CD4-positive, CD25-positive, alpha-beta regulatory T cell (primary cell): ENCODE measurements at regions not wholly inside any gene's neighbourhood (a gene's known extent, or its start where the extent isn't known, plus 50 kb on each side); places are given as distances from the start of the nearest gene placed in this dataset.

Experiments
- ATAC-seq, 2 donors: fragments of 150-1000 bp; cut with Tn5 transposase; one replicate each; pipeline ENCODE4 v1.10.0; 2021; ENCODE audit warnings: low read depth in 2 of 2, moderate number of reproducible peaks in 2 of 2, moderate library complexity in 1 of 2
- DNase-seq, 3 donors: peaks; one replicate each; pipeline versions ENCODE4 v3.0.0 to v3.0.0-alpha.2; 2012 to 2022; ENCODE audit warnings: mixed read lengths in 1 of 3
- H3K27ac ChIP-seq: one replicate; pipeline ENCODE4 v1.7.0; 2013; ENCODE audit warnings: mild to moderate bottlenecking, low read length; ENCODE audit not compliant: insufficient read depth, poor library complexity, severe bottlenecking
- H3K27me3 ChIP-seq: one replicate; pipeline ENCODE4 v1.7.0; 2013; ENCODE audit warnings: low read length; ENCODE audit not compliant: control insufficient read depth, insufficient read depth
- H3K36me3 ChIP-seq: one replicate; pipeline ENCODE4 v1.7.0; 2013; ENCODE audit warnings: mild to moderate bottlenecking, low read length, moderate library complexity; ENCODE audit not compliant: control insufficient read depth, insufficient read depth
- H3K4me1 ChIP-seq: 2 replicates; pipeline ENCODE4 v1.7.0; 2013; ENCODE audit warnings: mild to moderate bottlenecking, low read length; ENCODE audit not compliant: insufficient read depth, control insufficient read depth, poor library complexity, severe bottlenecking
- H3K4me3 ChIP-seq: one replicate; pipeline ENCODE4 v1.7.0; 2013; ENCODE audit warnings: low read depth, mild to moderate bottlenecking, low read length, moderate library complexity
- H3K9me3 ChIP-seq, 2 experiments: 1 replicate in 1 of 2; 2 replicates in 1 of 2; pipeline ENCODE4 v1.7.0; 2013; ENCODE audit warnings: low read length in 2 of 2, mild to moderate bottlenecking in 1 of 2, moderate library complexity in 1 of 2; ENCODE audit not compliant: control insufficient read depth in 2 of 2
- H3K27ac Mint-ChIP-seq, 3 donors: one replicate each; pipeline ENCODE4 v1.8.0; 2020 to 2022; ENCODE audit warnings: mild to moderate bottlenecking in 3 of 3, mixed read lengths in 3 of 3, moderate library complexity in 2 of 3
- H3K27me3 Mint-ChIP-seq: one replicate; pipeline ENCODE4 v1.8.0; 2022; ENCODE audit warnings: mild to moderate bottlenecking, mixed read lengths
- H3K36me3 Mint-ChIP-seq: one replicate; pipeline ENCODE4 v1.8.0; 2020; ENCODE audit warnings: mixed read lengths
- H3K4me1 Mint-ChIP-seq, 4 donors: one replicate each; pipeline ENCODE4 v1.8.0; 2020 to 2022; ENCODE audit warnings: mixed read lengths in 4 of 4, mild to moderate bottlenecking in 1 of 4
- H3K4me3 Mint-ChIP-seq, 4 donors: one replicate each; pipeline ENCODE4 v1.8.0; 2020 to 2022; ENCODE audit warnings: mild to moderate bottlenecking in 4 of 4, mixed read lengths in 4 of 4, moderate library complexity in 3 of 4
- H3K9me3 Mint-ChIP-seq, 7 donors: one replicate each; pipeline ENCODE4 v1.8.0; 2020 to 2022; ENCODE audit warnings: mixed read lengths in 7 of 7, mild to moderate bottlenecking in 3 of 7, moderate library complexity in 2 of 7

DNA sequence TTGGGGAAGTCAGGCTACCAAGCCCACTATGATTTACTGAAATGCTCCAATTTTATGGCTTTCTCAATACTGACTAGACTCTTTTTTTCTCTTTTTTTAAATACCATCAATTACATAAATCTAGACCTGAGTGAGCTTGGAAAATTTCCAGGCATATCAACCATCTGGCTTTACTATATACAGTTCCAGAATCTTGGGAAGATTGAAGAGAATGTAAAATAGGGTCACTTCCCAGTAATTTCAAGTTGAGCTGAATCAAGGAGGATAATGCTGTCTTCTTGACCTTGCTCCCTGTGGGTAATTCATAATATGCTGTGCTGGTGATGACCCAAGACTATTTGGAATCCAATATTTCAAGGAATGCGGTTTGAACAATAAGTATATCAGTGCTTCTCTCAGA, 108.1 kb downstream of the MAP3K21 start:
- Mint-ChIP-seq H3K27ac (no peak overlapping the region), H3K36me3 (no peaks in the 10 kb centered on the region), H3K27me3 (peaks cover 28% of the 10 kb centered on the region), H3K4me1 (no peaks in the 10 kb centered on the region), H3K4me3 (no peak overlapping the region), H3K9me3 (peaks cover 0 to 2% (median 0%) of the 10 kb centered on the region in 7 donors)
- no peaks in the 10 kb centered on the region for H3K9me3 ChIP-seq
- no peaks in the 10 kb centered on the region for H3K36me3 ChIP-seq
- no peak for ATAC-seq
- no peak overlapping the region for H3K27ac ChIP-seq
- no peak for DNase-seq
- H3K4me1 ChIP-seq, result no peaks in the 10 kb centered on the region
- H3K27me3 ChIP-seq, result no peaks in the 10 kb centered on the region
- no peak overlapping the region for H3K4me3 ChIP-seq

DNA sequence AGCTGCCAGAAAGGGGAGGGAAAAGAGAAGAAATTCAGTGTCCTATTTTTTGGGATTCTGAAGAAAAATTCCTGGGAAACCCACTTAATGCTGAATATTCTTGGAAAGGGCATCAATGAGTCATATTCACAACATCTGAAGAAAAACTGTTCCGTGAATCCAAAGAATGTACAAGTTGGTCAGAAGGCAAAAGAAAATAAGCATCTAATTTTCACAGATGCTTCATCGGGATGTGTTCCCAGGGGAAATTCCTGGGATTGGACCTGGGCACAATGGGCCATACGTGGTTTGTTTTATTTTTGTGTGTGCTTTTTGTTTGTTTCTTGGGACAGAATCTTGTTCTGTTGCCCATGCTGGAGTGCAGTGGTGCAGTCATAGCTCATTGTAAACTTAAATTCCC, 112.2 kb downstream of the MAP3K21 start:
- Histone ChIP-seq H3K4me3 (no peak overlapping the region), H3K9me3 (no peaks in the 10 kb centered on the region), H3K4me1 (no peaks in the 10 kb centered on the region), H3K27ac (no peak overlapping the region), H3K36me3 (no peaks in the 10 kb centered on the region), H3K27me3 (peaks cover 2% of the 10 kb centered on the region)
- no peak for DNase-seq
- Mint-ChIP-seq H3K27me3 (peaks cover 18% of the 10 kb centered on the region), H3K4me3 (no peak overlapping the region), H3K9me3 (peaks cover 0 to 2% (median 0%) of the 10 kb centered on the region in 7 donors), H3K27ac (no peak overlapping the region), H3K4me1 (no peaks in the 10 kb centered on the region), H3K36me3 (no peaks in the 10 kb centered on the region)
- ATAC-seq, result no peak

DNA sequence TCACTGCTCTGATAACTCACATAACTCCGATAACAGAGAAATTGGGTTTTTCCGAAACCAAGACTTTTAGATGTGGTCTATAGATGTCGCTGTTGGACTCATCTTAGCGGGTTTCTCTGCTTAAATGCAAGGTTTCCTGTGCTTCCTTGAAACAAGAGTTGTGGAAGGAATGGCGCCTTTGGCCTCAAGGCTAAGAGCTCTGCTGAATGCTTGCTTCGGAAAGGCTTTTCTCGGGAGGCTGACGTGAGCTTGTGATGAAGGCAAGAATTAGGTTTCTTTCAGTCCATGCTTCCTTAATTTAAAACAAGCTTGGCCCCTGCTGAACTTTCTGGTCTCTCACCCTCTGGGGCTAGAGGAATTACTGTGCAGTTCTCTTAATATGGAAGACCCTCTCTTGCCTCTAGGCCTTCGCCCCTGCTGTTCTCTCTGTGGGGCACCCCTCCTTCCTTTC, 113.5 kb downstream of the MAP3K21 start:
- peaks cover 15% of the 10 kb centered on the region for H3K27me3 Mint-ChIP-seq
- no peaks in the 10 kb centered on the region for H3K36me3 ChIP-seq
- peaks cover 2% of the 10 kb centered on the region for H3K27me3 ChIP-seq
- H3K9me3 ChIP-seq, result no peaks in the 10 kb centered on the region
- no peak overlapping the region for H3K27ac ChIP-seq
- H3K4me1 ChIP-seq, result no peaks in the 10 kb centered on the region
- no peaks in the 10 kb centered on the region for H3K36me3 Mint-ChIP-seq
- ATAC-seq (no peak), DNase-seq (peak in 1 of 3 donors; percentile 50)
- peaks cover 0 to 2% (median 0%) of the 10 kb centered on the region in 7 donors for H3K9me3 Mint-ChIP-seq
- H3K4me3 Mint-ChIP-seq, result no peak overlapping the region
- H3K27ac Mint-ChIP-seq, result no peak overlapping the region
- H3K4me3 ChIP-seq, result no peak overlapping the region
- no peaks in the 10 kb centered on the region for H3K4me1 Mint-ChIP-seq

DNA sequence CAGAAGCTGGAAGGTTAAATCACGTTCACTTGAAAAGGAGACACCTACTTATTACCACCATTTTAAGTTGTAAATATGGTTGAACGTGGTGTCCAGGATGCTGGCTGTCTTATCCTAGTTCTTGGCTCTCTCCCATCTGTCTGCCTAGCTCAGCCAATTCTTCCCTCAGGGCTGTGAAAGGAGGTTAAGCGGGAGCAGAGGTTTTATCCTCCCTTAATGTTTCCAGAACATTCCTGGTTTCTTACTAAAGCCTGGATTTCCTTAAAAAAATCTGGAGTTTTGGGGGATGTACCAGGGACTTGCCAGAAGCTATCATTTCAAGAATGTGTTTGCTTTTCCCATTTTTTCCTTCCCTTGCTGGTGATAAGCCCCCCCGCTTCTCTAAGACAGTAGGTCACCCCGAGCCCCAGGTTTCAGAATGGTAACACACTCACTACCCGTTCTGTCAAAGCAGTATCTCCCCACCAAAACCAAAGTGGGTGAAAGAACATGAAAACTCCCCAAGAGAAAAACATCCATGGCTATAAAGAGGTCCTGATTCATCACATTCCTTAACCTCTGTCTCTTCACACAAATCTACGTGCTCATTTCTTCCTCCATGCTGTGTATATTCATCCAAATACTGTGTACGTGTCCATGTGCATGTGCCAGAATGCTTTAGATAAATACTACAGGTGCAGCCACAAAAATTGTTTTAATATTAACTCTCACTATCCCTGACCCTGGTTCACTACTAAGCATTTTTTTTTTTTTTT, 114.7 kb downstream of the MAP3K21 start:
- peaks cover 0 to 4% (median 0%) of the 10 kb centered on the region in 7 donors for H3K9me3 Mint-ChIP-seq
- no peak for ATAC-seq
- no peak overlapping the region for H3K27ac Mint-ChIP-seq

DNA sequence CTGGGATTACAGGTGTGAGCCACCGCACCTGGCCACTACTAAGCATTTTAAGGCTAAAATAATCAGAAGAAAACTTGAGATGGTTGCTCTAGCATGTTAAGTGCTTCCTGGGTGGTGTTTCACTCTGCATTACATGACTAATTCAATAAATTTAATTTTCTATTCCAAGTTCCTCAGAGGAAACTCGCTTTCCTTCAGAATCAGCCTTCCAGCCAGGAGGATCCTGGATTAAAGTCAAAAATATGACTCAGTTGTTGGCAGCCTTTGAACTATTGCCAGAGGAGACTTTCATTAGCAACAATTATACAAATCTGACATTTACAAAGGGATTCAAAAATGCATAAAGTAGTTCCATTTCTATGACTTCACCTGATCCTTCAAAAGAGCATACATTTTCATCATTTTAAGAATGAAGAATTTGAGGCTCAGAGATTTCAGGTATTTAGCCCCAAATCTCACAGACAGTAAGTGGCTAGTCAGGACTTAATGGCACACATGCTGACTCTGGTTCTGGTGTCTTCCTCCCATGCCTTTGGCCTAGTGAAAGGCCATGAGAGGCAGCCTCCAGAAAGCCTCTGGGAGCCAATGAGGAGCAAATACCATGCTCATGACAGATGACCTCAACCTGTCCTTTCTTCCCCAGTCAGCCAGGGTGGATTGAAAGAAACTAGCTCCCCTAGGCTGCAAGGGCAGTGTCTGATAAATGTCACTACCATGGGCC, 115.7 kb downstream of the MAP3K21 start:
- Histone ChIP-seq H3K9me3 (no peaks in the 10 kb centered on the region), H3K4me1 (no peaks in the 10 kb centered on the region), H3K27ac (no peak overlapping the region), H3K27me3 (peaks cover 2% of the 10 kb centered on the region), H3K4me3 (no peak overlapping the region), H3K36me3 (no peaks in the 10 kb centered on the region)
- ATAC-seq, result no peak
- no peak for DNase-seq
- Mint-ChIP-seq H3K27me3 (peaks cover 19% of the 10 kb centered on the region), H3K4me1 (no peaks in the 10 kb centered on the region), H3K27ac (no peak overlapping the region), H3K9me3 (peaks cover 0 to 4% (median 0%) of the 10 kb centered on the region in 7 donors), H3K4me3 (no peak overlapping the region), H3K36me3 (no peaks in the 10 kb centered on the region)

More for the DNA sequence above, 114.7 kb downstream of the MAP3K21 start:
- no peaks in the 10 kb centered on the region for H3K4me1 ChIP-seq
- H3K27me3 Mint-ChIP-seq, result peaks cover 19% of the 10 kb centered on the region
- no peak overlapping the region for H3K4me3 ChIP-seq
- no peaks in the 10 kb centered on the region for H3K4me1 Mint-ChIP-seq
- no peaks in the 10 kb centered on the region for H3K9me3 ChIP-seq
- H3K36me3 Mint-ChIP-seq, result no peaks in the 10 kb centered on the region
- peaks cover 2% of the 10 kb centered on the region for H3K27me3 ChIP-seq
- no peaks in the 10 kb centered on the region for H3K36me3 ChIP-seq
- no peak overlapping the region for H3K27ac ChIP-seq
- no peak overlapping the region for H3K4me3 Mint-ChIP-seq
- no peak for DNase-seq

DNA sequence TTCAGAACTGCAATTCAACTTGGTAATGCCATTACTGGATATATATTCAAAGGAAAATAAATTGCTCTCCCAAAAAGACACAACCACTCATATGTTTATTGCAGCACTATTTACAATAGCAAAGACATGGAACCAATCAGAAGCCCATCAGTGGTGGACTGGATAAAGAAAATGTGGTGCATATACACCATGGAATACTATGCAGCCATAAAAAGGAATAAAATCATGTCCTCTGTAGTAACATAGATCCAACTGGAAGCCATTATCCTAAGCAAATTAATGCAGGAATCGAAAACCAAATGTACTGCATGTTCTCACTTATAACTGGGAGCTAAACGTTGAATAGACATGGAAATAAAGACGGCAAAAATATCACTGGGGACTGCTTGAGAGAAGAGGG, 117.0 kb downstream of the MAP3K21 start:
- H3K4me3 ChIP-seq, result no peak overlapping the region
- H3K4me1 Mint-ChIP-seq, result no peaks in the 10 kb centered on the region
- no peak overlapping the region for H3K27ac Mint-ChIP-seq
- H3K27ac ChIP-seq, result no peak overlapping the region
- peaks cover 0 to 4% (median 0%) of the 10 kb centered on the region in 7 donors for H3K9me3 Mint-ChIP-seq
- no peaks in the 10 kb centered on the region for H3K36me3 Mint-ChIP-seq
- DNase-seq (no peak), ATAC-seq (no peak)
- no peak overlapping the region for H3K4me3 Mint-ChIP-seq
- peaks cover 13% of the 10 kb centered on the region for H3K27me3 Mint-ChIP-seq
- no peaks in the 10 kb centered on the region for H3K9me3 ChIP-seq
- peaks cover 2% of the 10 kb centered on the region for H3K27me3 ChIP-seq
- H3K36me3 ChIP-seq, result no peaks in the 10 kb centered on the region
- no peaks in the 10 kb centered on the region for H3K4me1 ChIP-seq

DNA sequence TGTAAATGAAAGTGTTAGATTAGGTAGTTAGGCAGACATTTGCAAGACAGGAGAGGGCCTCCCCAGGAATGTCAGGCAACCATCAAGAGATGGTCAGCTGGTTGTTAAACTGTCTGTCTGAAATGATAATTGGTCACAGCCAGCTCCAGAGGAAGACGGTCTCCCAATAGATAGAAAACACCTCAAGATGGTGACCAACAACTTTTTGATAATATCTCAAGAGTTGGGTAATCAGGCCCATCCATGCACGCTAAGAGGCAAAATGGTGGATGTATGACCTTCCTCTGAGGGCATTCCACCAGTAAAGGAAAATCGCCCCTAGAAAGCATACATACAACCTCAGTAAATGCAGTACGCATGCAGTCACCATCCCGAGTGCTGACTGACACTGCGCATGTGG, 118.2 kb downstream of the MAP3K21 start:
- H3K36me3 Mint-ChIP-seq, result no peaks in the 10 kb centered on the region
- H3K27ac Mint-ChIP-seq, result no peak overlapping the region
- Histone ChIP-seq H3K9me3 (no peaks in the 10 kb centered on the region), H3K36me3 (no peaks in the 10 kb centered on the region), H3K27ac (no peak overlapping the region), H3K4me3 (no peak overlapping the region), H3K4me1 (no peaks in the 10 kb centered on the region), H3K27me3 (peaks cover 2% of the 10 kb centered on the region)
- H3K4me3 Mint-ChIP-seq, result no peak overlapping the region
- no peaks in the 10 kb centered on the region for H3K4me1 Mint-ChIP-seq
- ATAC-seq (no peak), DNase-seq (no peak)
- peaks cover 17% of the 10 kb centered on the region for H3K27me3 Mint-ChIP-seq
- H3K9me3 Mint-ChIP-seq, result peaks cover 0 to 4% (median 0%) of the 10 kb centered on the region in 7 donors
